Ovary (tissue), 7 donors: ENCODE measurements at regions not wholly inside any gene's neighbourhood (a gene's known extent, or its start where the extent isn't known, plus 50 kb on each side); places are given as distances from the start of the nearest gene placed in this dataset.

Source experiments
- DNase-seq, 5 donors: peaks; one replicate each; pipeline ENCODE4 v3.0.0-alpha.2; 2019 to 2020
- H3K27ac ChIP-seq, 2 donors: fragments of 200-600 bp; one replicate each; pipeline versions ENCODE4 v1.5.1 to v1.8.0; 2019 to 2022
- H3K27me3 ChIP-seq: fragments of 200-600 bp; one replicate; pipeline ENCODE4 v1.8.0; 2022
- H3K36me3 ChIP-seq: fragments of 200-600 bp; sonication (generic); one replicate; pipeline ENCODE4 v1.5.1; 2019
- H3K4me1 ChIP-seq: one replicate; pipeline ENCODE4 v1.8.1; 2013; ENCODE audit warnings: mild to moderate bottlenecking, moderate library complexity; ENCODE audit not compliant: insufficient read depth
- H3K4me3 ChIP-seq: fragments of 200-600 bp; sonication (generic); one replicate; pipeline ENCODE4 v1.5.1; 2017
- H3K9me3 ChIP-seq, 2 donors: fragments of 200-600 bp in 1 of 2; sonication (generic) in 1 of 2; one replicate each; pipeline versions ENCODE4 v1.5.1 to v1.8.1; 2013 to 2019; ENCODE audit warnings: mild to moderate bottlenecking in 1 of 2, moderate library complexity in 1 of 2
- CTCF ChIP-seq, 3 donors: fragments of 450-650 bp in 2 of 3; fragments of 200-600 bp in 1 of 3; IDR thresholded peaks; one replicate each; pipeline versions ENCODE4 v1.5.1 to v1.8.0; 2016 to 2022; ENCODE audit warnings: antibody characterized with exemption in 3 of 3, mild to moderate bottlenecking in 1 of 3
- EP300 ChIP-seq: sonication (generic); formaldehyde crosslinking; IDR thresholded peaks from one replicate; pipeline ENCODE4 v1.6.1; 2017; ENCODE audit warnings: antibody characterized with exemption
- POLR2A ChIP-seq: fragments of 450-650 bp; IDR thresholded peaks from one replicate; pipeline ENCODE4 v1.6.1; 2017; ENCODE audit warnings: antibody characterized with exemption, mild to moderate bottlenecking, moderate library complexity
- WGBS, 3 donors: extraction: QIAGEN DNeasy Blood & Tissue Kit in 1 of 3; methylation state at CpG; one replicate each; pipeline versions ENCODE4 v1.1.5 to v1.1.7; 2013 to 2017; 5-methylcytosine and 5-hydroxymethylcytosine counted together
- intact Hi-C, 4 donors: fragments of 100-400 bp; cut with DNase I; formaldehyde crosslinking; loops; one replicate each; pipeline versions ENCODE4 v1.11.0 to v1.15.1; 2022 to 2023
- donor health status: DM: no; HTN: no; CAD: no; lungs with moderate emphysema.
- donor health status: DM: no; HTN: no; CAD: no.
- donor health status: Bipolar disorder and iron deficiency.
- donor health status: DM: no; HTN: no; CAD: no.
- donor health status: DM: yes; HTN: yes; CAD: no.

GRCh38 chr1:22283596-22283995, 140.7 kb upstream of the WNT4 start:
- DNase-seq, result no peak
- Histone ChIP-seq H3K4me1 (peaks cover 4% of the 10 kb centered on the region), H3K27me3 (no peaks in the 10 kb centered on the region), H3K9me3 (no peaks in the 10 kb centered on the region), H3K27ac (no peak overlapping the region), H3K4me3 (no peak overlapping the region), H3K36me3 (no peaks in the 10 kb centered on the region)
- no peak for TF ChIP-seq EP300
- no peak for TF ChIP-seq CTCF (IDR thresholded peaks at IDR 0.05)
- TF ChIP-seq POLR2A, result no peak
- intact Hi-C loops, result loop anchor here in 1 of 4 donors (10.0 kb wide), 1 partner anchor 51 kb away; no protein-coding TSS in a partner anchor

- H3K9me3 ChIP-seq, result no peaks in the 10 kb centered on the region
- H3K27ac ChIP-seq, result no peak overlapping the region
- peaks cover 6% of the 10 kb centered on the region for H3K4me1 ChIP-seq
- no peak for DNase-seq
- no peaks in the 10 kb centered on the region for H3K36me3 ChIP-seq
- no peak overlapping the region for H3K4me3 ChIP-seq
- 96 to 97% (median 97%) methylated on average over 1 of the region's 1 CpG for WGBS, 3 donors
- TF ChIP-seq POLR2A (no peak), CTCF (IDR thresholded peaks at IDR 0.05) (no peak), EP300 (no peak)
- intact Hi-C loops, result loop anchor here in 1 of 4 donors (10.0 kb wide), 1 partner anchor 51 kb away; no protein-coding TSS in a partner anchor
- H3K27me3 ChIP-seq, result no peaks in the 10 kb centered on the region
Measured at GRCh38 chr1:22284236-22284635, 141.3 kb upstream of the WNT4 start.

- H3K27ac ChIP-seq, result no peak overlapping the region
- TF ChIP-seq EP300, result no peak
- no peak for TF ChIP-seq CTCF (IDR thresholded peaks at IDR 0.05)
- no peak for TF ChIP-seq POLR2A
- peaks cover 13% of the 10 kb centered on the region for H3K4me1 ChIP-seq
- no peaks in the 10 kb centered on the region for H3K27me3 ChIP-seq
- no peak for DNase-seq
- H3K9me3 ChIP-seq, result no peaks in the 10 kb centered on the region
- no peaks in the 10 kb centered on the region for H3K36me3 ChIP-seq
- intact Hi-C loops, result loop anchor here in 1 of 4 donors (10.0 kb wide), 1 partner anchor 50 kb away; no protein-coding TSS in a partner anchor
- WGBS, 3 donors, result 77 to 85% (median 80%) methylated on average over 14 to 15 of the region's 15 CpGs
- H3K4me3 ChIP-seq, result no peak overlapping the region
Measured at GRCh38 chr1:22284906-22285548, 142.1 kb upstream of the WNT4 start.

- Histone ChIP-seq H3K27ac (peak overlapping the region; percentile 23 to 42), H3K4me3 (no peak overlapping the region), H3K4me1 (peaks cover 13% of the 10 kb centered on the region), H3K27me3 (no peaks in the 10 kb centered on the region), H3K9me3 (no peaks in the 10 kb centered on the region), H3K36me3 (no peaks in the 10 kb centered on the region)
- TF ChIP-seq EP300 (no peak), POLR2A (no peak)
- DNase-seq, result peak; percentile 55 to 89 (median 77)
- intact Hi-C loops, result loop anchor here in 1 of 4 donors (10.0 kb wide), 1 partner anchor 49 kb away; no protein-coding TSS in a partner anchor
- WGBS, 3 donors, result 19 to 25% (median 20%) methylated on average over 31 to 37 of the region's 37 CpGs
Measured at GRCh38 chr1:22285549-22286396, 142.9 kb upstream of the WNT4 start.
